Panc1 (cell line): ENCODE measurements at regions not wholly inside any gene's neighbourhood (a gene's known extent, or its start where the extent isn't known, plus 50 kb on each side); places are given as distances from the start of the nearest gene placed in this dataset.

Source experiments
- ATAC-seq: fragments of 200-7000 bp; cut with Tn5 transposase; 2 replicates; pipeline ENCODE4 v1.9.1; 2020; ENCODE audit warnings: mild to moderate bottlenecking, moderate library complexity
- BruUV-seq: library from RNA; stranded (reverse); fragments of 400-500 nt; replicated peaks from 2 replicates; lab custom pipeline; 2021; lab: Mats Ljungman, UMichigan
- CTCF ChIA-PET: fragments of 300-600 bp; sonication (Branson Sonifier 250); formaldehyde crosslinking; loops from one replicate; lab custom pipeline; 2022; ENCODE audit warnings: antibody characterized with exemption; lab: Charles Lee
- POLR2A ChIA-PET: fragments of 300-600 bp; sonication (Branson Sonifier 250); formaldehyde crosslinking; loops from one replicate; lab custom pipeline; 2022; ENCODE audit warnings: antibody characterized with exemption; lab: Charles Lee
- DNase-seq: peaks from one replicate; pipeline ENCODE4 v3.0.0-alpha.2; 2010; ENCODE audit warnings: low read depth, low spot score
- H3K27ac ChIP-seq: 2 replicates; pipeline ENCODE4 v1.5.1; 2011; ENCODE audit warnings: mild to moderate bottlenecking, low read length, inconsistent platforms
- H3K27me3 ChIP-seq: fragments of 200-500 bp; sonication (Bioruptor generic); 2 replicates; pipeline ENCODE4 v1.6.0; 2014; ENCODE audit warnings: low read length, inconsistent platforms; ENCODE audit not compliant: control insufficient read depth, insufficient read depth
- H3K36me3 ChIP-seq: fragments of 200-500 bp; sonication (Bioruptor generic); 2 replicates; pipeline ENCODE4 v1.5.1; 2014; ENCODE audit warnings: inconsistent platforms, mild to moderate bottlenecking, low read length, moderate library complexity; ENCODE audit not compliant: control insufficient read depth, insufficient read depth
- H3K4me1 ChIP-seq: 2 replicates; pipeline ENCODE4 v1.5.1; 2011; ENCODE audit warnings: inconsistent platforms, mild to moderate bottlenecking, low read length, moderate library complexity; ENCODE audit not compliant: control insufficient read depth, insufficient read depth
- H3K4me3 ChIP-seq, 2 experiments: 2 replicates each; pipeline ENCODE4 v1.5.1; 2011 to 2012; ENCODE audit warnings: low read depth in 2 of 2, low read length in 2 of 2, mild to moderate bottlenecking in 2 of 2, inconsistent platforms in 1 of 2, moderate library complexity in 1 of 2
- H3K9me3 ChIP-seq: fragments of 200-500 bp; sonication (Bioruptor generic); 2 replicates; pipeline ENCODE4 v1.5.1; 2014; ENCODE audit warnings: low read depth, mild to moderate bottlenecking, inconsistent platforms, low read length, moderate library complexity; ENCODE audit not compliant: control insufficient read depth, insufficient read depth
- CTCF ChIP-seq: fragments of 450-650 bp; IDR thresholded peaks from 2 replicates; pipeline ENCODE4 v1.5.1; 2017; ENCODE audit warnings: mild to moderate bottlenecking
- POLR2AphosphoS5 ChIP-seq: IDR thresholded peaks from 2 replicates; pipeline ENCODE4 v1.6.1; 2012; ENCODE audit warnings: mild to moderate bottlenecking, low read depth, low read length, moderate library complexity
- REST ChIP-seq, 2 experiments: IDR thresholded peaks; 2 replicates each; pipeline ENCODE4 v1.6.1; 2011 to 2012; ENCODE audit warnings: low read depth in 2 of 2, control low read depth in 1 of 2, low read length in 1 of 2, mild to moderate bottlenecking in 1 of 2, moderate library complexity in 1 of 2; ENCODE audit not compliant: insufficient read depth in 1 of 2
- SIN3A ChIP-seq: IDR thresholded peaks from 2 replicates; pipeline ENCODE4 v1.6.1; 2012; ENCODE audit warnings: low read depth, mild to moderate bottlenecking, low read length, moderate library complexity, borderline replicate concordance; ENCODE audit not compliant: insufficient read depth
- TCF7L2 ChIP-seq: IDR thresholded peaks from 2 replicates; pipeline ENCODE4 v1.6.1; 2011; ENCODE audit warnings: mild to moderate bottlenecking, low read depth, low read length, inconsistent platforms
- in situ Hi-C: cut with HindIII; loops from 2 replicates; pipeline ENCODE4 v1.10.0; 2016; ENCODE audit warnings: low sequenced_read_pairs, low pct_unique_long_range_greater_than_20kb
- intact Hi-C: fragments of 100-400 bp; cut with micrococcal nuclease; formaldehyde crosslinking; loops from one replicate; pipeline ENCODE4 v1.10.0; 2022; ENCODE audit not compliant: unreplicated experiment

- no TSS peak for BruUV-seq
- POLR2A ChIA-PET, result no interaction called here
- H3K36me3 ChIP-seq, result no peaks in the 10 kb centered on the region
- in situ Hi-C loops (no loop called here), intact Hi-C loops (no loop called here)
- H3K27me3 ChIP-seq, result no peaks in the 10 kb centered on the region; the same call in 1 of the 2 replicates
- ATAC-seq (no peak), DNase-seq (no peak)
- no peak overlapping the region for H3K27ac ChIP-seq
- H3K9me3 ChIP-seq, result no peaks in the 10 kb centered on the region
- no peak overlapping the region for H3K4me3 ChIP-seq
- TF ChIP-seq REST (IDR thresholded peaks at IDR 0.05; ENCODE audit: insufficient read depth in 1 of 2, low read depth in 2 of 2, low read length in 1 of 2) (no peak), CTCF (no peak), SIN3A (no peak), POLR2AphosphoS5 (no peak), TCF7L2 (no peak)
- CTCF ChIA-PET, result no interaction called here
- no peaks in the 10 kb centered on the region for H3K4me1 ChIP-seq
Observed at GRCh38 chr18:41713969-41714825, 240.8 kb upstream of the PIK3C3 start.

GRCh38 chr18:41706301-41706700 lies 248.7 kb upstream of the PIK3C3 start:
- H3K27me3 ChIP-seq, result no peaks in the 10 kb centered on the region; the same call in 1 of the 2 replicates
- H3K4me3 ChIP-seq, result no peak overlapping the region
- ATAC-seq, result no peak
- TF ChIP-seq SIN3A, result no peak
- TF ChIP-seq POLR2AphosphoS5, result no peak
- no peaks in the 10 kb centered on the region for H3K36me3 ChIP-seq
- intact Hi-C loops (no loop called here), in situ Hi-C loops (no loop called here)
- ChIA-PET CTCF (no interaction called here), POLR2A (interaction anchor here (0.6 kb wide), 1 partner anchor 48 kb away, joined by 7 read pairs; no protein-coding TSS in a partner anchor)
- H3K4me1 ChIP-seq, result no peaks in the 10 kb centered on the region
- no peaks in the 10 kb centered on the region for H3K9me3 ChIP-seq
- no peak for DNase-seq
- BruUV-seq, result no TSS peak
- no peak overlapping the region for H3K27ac ChIP-seq
